Aorta (tissue), 5 donors: ENCODE measurements at regions not wholly inside any gene's neighbourhood (a gene's known extent, or its start where the extent isn't known, plus 50 kb on each side); places are given as distances from the start of the nearest gene placed in this dataset.

Source experiments
- ATAC-seq: fragments of 200-7000 bp; cut with Tn5 transposase; one replicate; pipeline ENCODE4 v1.9.1; 2022; ENCODE audit warnings: moderate library complexity; ENCODE audit not compliant: low FRiP score
- DNase-seq, 2 donors: peaks; one replicate each; pipeline ENCODE4 v3.0.0-alpha.2; 2020
- H3K27ac ChIP-seq, 2 donors: one replicate each; pipeline ENCODE4 v1.5.1; 2013; ENCODE audit warnings: low read length in 2 of 2, mild to moderate bottlenecking in 2 of 2, moderate library complexity in 2 of 2, control low read depth in 1 of 2, inconsistent platforms in 1 of 2, low read depth in 1 of 2
- H3K27me3 ChIP-seq, 2 donors: one replicate each; pipeline ENCODE4 v1.6.1; 2013; ENCODE audit warnings: control low read depth in 1 of 2, low read length in 1 of 2, mild to moderate bottlenecking in 1 of 2, moderate library complexity in 1 of 2; ENCODE audit not compliant: insufficient read depth in 2 of 2, control insufficient read depth in 1 of 2
- H3K36me3 ChIP-seq, 2 donors: one replicate each; pipeline ENCODE4 v1.6.1; 2013; ENCODE audit warnings: control low read depth in 1 of 2, low read length in 1 of 2, mild to moderate bottlenecking in 1 of 2; ENCODE audit not compliant: insufficient read depth in 2 of 2, control insufficient read depth in 1 of 2
- H3K4me1 ChIP-seq, 2 donors: one replicate each; pipeline ENCODE4 v1.6.1; 2013; ENCODE audit warnings: low read length in 2 of 2, control low read depth in 1 of 2, mild to moderate bottlenecking in 1 of 2, moderate library complexity in 1 of 2; ENCODE audit not compliant: insufficient read depth in 2 of 2, control insufficient read depth in 1 of 2
- H3K4me3 ChIP-seq, 2 donors: one replicate each; pipeline ENCODE4 v1.5.1; 2013; ENCODE audit warnings: low read length in 2 of 2, control low read depth in 1 of 2, mild to moderate bottlenecking in 1 of 2
- H3K9me3 ChIP-seq: one replicate; pipeline ENCODE4 v1.6.1; 2013; ENCODE audit warnings: mild to moderate bottlenecking, low read length; ENCODE audit not compliant: control insufficient read depth
- WGBS, 2 donors: extraction: QIAGEN DNeasy Blood & Tissue Kit; methylation state at CpG; one replicate each; pipeline ENCODE4 v1.1.7; 2013; 5-methylcytosine and 5-hydroxymethylcytosine counted together
- intact Hi-C, 2 donors: fragments of 100-400 bp; cut with DNase I; formaldehyde crosslinking; loops; one replicate each; pipeline versions ENCODE4 v1.14.2 to v1.15.0; 2022
- donor health status: healthy with polysubstance abuse.
- donor health status: Bipolar disorder and iron deficiency.
- donor health status: DM: no; HTN: no; CAD: no.
- donor health status: DM: no; HTN: no; CAD: no.
- donor health status: DM: yes; HTN: yes; CAD: no.

- H3K4me1 ChIP-seq = no peaks in the 10 kb centered on the region
- no peak overlapping the region for H3K27ac ChIP-seq
- intact Hi-C loops = no loop called here
- no peaks in the 10 kb centered on the region for H3K36me3 ChIP-seq
- 53 to 55% methylated on average over 7 of the region's 7 CpGs for WGBS, 2 donors
- no peak overlapping the region for H3K4me3 ChIP-seq
- no peaks in the 10 kb centered on the region for H3K27me3 ChIP-seq
- no peak for ATAC-seq
- no peak for DNase-seq
- H3K9me3 ChIP-seq = no peaks in the 10 kb centered on the region
Observed at GRCh38 chr17:65438708-65439294, 122.6 kb downstream of the AXIN2 start.

DNA sequence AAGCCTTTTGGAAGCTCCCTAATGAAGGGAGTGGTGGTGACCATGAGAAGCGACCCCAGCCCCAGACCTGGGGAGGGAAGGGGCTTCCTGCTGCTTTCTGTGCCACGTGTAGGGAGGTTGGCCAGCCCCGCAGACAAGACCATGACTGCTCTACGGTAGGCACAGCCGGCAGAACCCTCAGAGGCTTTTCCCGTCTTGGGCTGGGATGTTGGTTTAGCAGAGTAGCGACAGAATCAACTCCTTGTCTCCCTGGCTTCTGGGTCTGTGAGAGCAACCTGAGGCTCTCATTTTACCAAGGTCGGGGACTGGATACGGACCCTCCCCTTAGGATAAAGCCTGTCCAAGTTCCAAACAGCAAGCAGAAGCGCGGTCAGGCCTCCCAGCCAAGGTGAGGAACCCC is 123.3 kb downstream of the AXIN2 start:
- Histone ChIP-seq H3K4me1 (no peaks in the 10 kb centered on the region), H3K27ac (no peak overlapping the region), H3K36me3 (no peaks in the 10 kb centered on the region), H3K27me3 (no peaks in the 10 kb centered on the region), H3K4me3 (no peak overlapping the region), H3K9me3 (no peaks in the 10 kb centered on the region)
- no peak for ATAC-seq
- DNase-seq = no peak
- 44 to 62% methylated on average over 10 to 11 of the region's 11 CpGs for WGBS, 2 donors
- intact Hi-C loops = no loop called here

DNA sequence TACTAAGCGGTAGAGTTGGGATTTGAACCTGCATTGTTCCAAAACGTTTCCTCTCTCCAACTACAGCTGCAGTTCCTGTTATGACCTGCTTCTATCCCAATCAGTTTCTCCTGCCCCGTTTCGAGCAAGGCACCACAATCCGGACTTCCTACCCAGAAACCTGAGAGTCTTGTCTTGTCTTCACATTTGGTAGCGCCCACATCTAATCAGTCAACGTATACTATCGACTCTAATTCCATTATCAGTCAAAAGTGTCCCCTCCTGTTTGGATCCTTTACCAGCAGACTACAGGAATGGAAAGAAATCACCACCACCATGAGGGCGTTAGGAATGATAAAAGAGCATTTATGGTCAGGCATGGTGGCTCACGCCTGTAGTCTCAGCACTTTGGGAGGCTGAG is 124.6 kb downstream of the AXIN2 start:
- no peak overlapping the region for H3K4me3 ChIP-seq
- peaks cover 2% of the 10 kb centered on the region for H3K9me3 ChIP-seq
- intact Hi-C loops = no loop called here
- 85% methylated on average over 10 of the region's 10 CpGs for WGBS, 2 donors
- H3K36me3 ChIP-seq = no peaks in the 10 kb centered on the region
- DNase-seq = no peak
- H3K4me1 ChIP-seq = no peaks in the 10 kb centered on the region
- no peak for ATAC-seq
- no peak overlapping the region for H3K27ac ChIP-seq
- H3K27me3 ChIP-seq = no peaks in the 10 kb centered on the region

GRCh38 chr17:65434878-65435277 is 126.6 kb downstream of the AXIN2 start:
- H3K27ac ChIP-seq = no peak overlapping the region
- H3K27me3 ChIP-seq = no peaks in the 10 kb centered on the region
- ATAC-seq (no peak), DNase-seq (no peak)
- H3K4me1 ChIP-seq = no peaks in the 10 kb centered on the region
- no peaks in the 10 kb centered on the region for H3K36me3 ChIP-seq
- intact Hi-C loops = no loop called here
- WGBS, 2 donors = 76 to 84% methylated on average over 2 of the region's 2 CpGs
- peaks cover 2% of the 10 kb centered on the region for H3K9me3 ChIP-seq
- no peak overlapping the region for H3K4me3 ChIP-seq

- H3K27me3 ChIP-seq = no peaks in the 10 kb centered on the region
- DNase-seq (no peak), ATAC-seq (no peak)
- intact Hi-C loops = no loop called here
- no peak overlapping the region for H3K27ac ChIP-seq
- H3K4me1 ChIP-seq = no peaks in the 10 kb centered on the region
- peaks cover 2% of the 10 kb centered on the region for H3K9me3 ChIP-seq
- no peak overlapping the region for H3K4me3 ChIP-seq
- H3K36me3 ChIP-seq = no peaks in the 10 kb centered on the region
- 79 to 83% methylated on average over 7 of the region's 7 CpGs for WGBS, 2 donors
Observed at GRCh38 chr17:65434251-65434650, 127.2 kb downstream of the AXIN2 start.

GRCh38 chr17:65433592-65433991 is 127.9 kb downstream of the AXIN2 start:
- DNase-seq (no peak), ATAC-seq (no peak)
- H3K4me3 ChIP-seq = no peak overlapping the region
- WGBS, 2 donors = 89 to 95% methylated on average over 4 of the region's 4 CpGs
- H3K4me1 ChIP-seq = no peaks in the 10 kb centered on the region
- intact Hi-C loops = no loop called here
- H3K27ac ChIP-seq = no peak overlapping the region
- H3K9me3 ChIP-seq = peaks cover 2% of the 10 kb centered on the region
- no peaks in the 10 kb centered on the region for H3K27me3 ChIP-seq
- H3K36me3 ChIP-seq = no peaks in the 10 kb centered on the region

- intact Hi-C loops = no loop called here
- Histone ChIP-seq H3K27ac (no peak overlapping the region), H3K4me1 (no peaks in the 10 kb centered on the region), H3K36me3 (no peaks in the 10 kb centered on the region), H3K4me3 (no peak overlapping the region), H3K9me3 (peaks cover 2% of the 10 kb centered on the region), H3K27me3 (no peaks in the 10 kb centered on the region)
- DNase-seq = no peak
- 89 to 99% methylated on average over 1 of the region's 1 CpG for WGBS, 2 donors
- no peak for ATAC-seq
Observed at GRCh38 chr17:65433157-65433556, 128.3 kb downstream of the AXIN2 start.

GRCh38 chr17:65431116-65431515 is 130.3 kb downstream of the AXIN2 start:
- H3K27ac ChIP-seq = no peak overlapping the region
- intact Hi-C loops = no loop called here
- H3K4me3 ChIP-seq = no peak overlapping the region
- 82 to 85% methylated on average over 7 of the region's 7 CpGs for WGBS, 2 donors
- H3K4me1 ChIP-seq = no peaks in the 10 kb centered on the region
- no peak for DNase-seq
- no peaks in the 10 kb centered on the region for H3K27me3 ChIP-seq
- no peaks in the 10 kb centered on the region for H3K36me3 ChIP-seq
- H3K9me3 ChIP-seq = peaks cover 2% of the 10 kb centered on the region
- ATAC-seq = no peak

DNA sequence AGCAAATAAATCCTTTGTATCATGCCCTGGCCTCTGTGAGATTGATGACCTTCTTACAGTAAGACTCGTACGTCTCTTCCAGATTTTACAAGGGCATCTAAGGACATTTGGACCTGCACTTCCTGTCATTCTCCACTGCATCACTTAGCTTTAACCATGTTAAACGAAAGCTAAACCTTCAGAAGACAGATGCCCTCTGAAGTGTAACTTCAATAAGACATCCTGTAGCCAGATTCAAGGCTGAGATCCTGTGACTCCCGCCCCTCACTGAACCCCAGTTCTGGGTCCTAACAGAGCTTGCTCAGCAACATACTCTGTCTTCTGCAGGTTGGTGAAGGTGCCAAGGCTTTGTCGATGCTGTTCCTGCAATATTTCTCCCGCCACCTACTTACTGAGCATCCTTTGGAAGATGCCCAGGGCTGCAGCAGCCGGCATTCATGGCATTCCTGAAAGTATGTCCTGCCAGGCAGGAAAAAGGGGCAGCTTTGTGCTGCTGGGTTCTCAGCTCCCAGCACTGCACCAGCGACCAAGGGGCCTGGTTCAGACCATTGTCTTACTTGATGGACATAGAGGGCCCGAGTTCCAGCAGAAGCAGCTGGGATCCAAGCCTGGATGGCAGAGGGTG is 131.1 kb downstream of the AXIN2 start:
- Histone ChIP-seq H3K4me1 (no peaks in the 10 kb centered on the region), H3K36me3 (no peaks in the 10 kb centered on the region), H3K27ac (no peak overlapping the region), H3K9me3 (peaks cover 2% of the 10 kb centered on the region), H3K4me3 (no peak overlapping the region), H3K27me3 (no peaks in the 10 kb centered on the region)
- DNase-seq (no peak), ATAC-seq (no peak)
- WGBS, 2 donors = 63 to 68% methylated on average over 9 of the region's 9 CpGs
- intact Hi-C loops = no loop called here
